KMS-11 (cell line): ENCODE measurements at regions not wholly inside any gene's neighbourhood (a gene's known extent, or its start where the extent isn't known, plus 50 kb on each side); places are given as distances from the start of the nearest gene placed in this dataset.

Source experiments
- H2AFZ ChIP-seq: fragments of 200-600 bp; sonication (generic); 2 replicates; pipeline ENCODE4 v1.6.1; 2016; ENCODE audit warnings: antibody characterized with exemption, mixed run types, low read depth
- H3K27ac ChIP-seq: fragments of 200-600 bp; sonication (generic); 2 replicates; pipeline ENCODE4 v1.6.1; 2016; ENCODE audit warnings: mild to moderate bottlenecking, mixed run types
- H3K27me3 ChIP-seq: fragments of 200-600 bp; sonication (generic); 2 replicates; pipeline ENCODE4 v1.6.1; 2017; ENCODE audit warnings: mild to moderate bottlenecking, low read depth, mixed run types, moderate library complexity; ENCODE audit not compliant: insufficient read depth
- H3K36me3 ChIP-seq: fragments of 200-600 bp; sonication (generic); 2 replicates; pipeline ENCODE4 v1.6.1; 2017; ENCODE audit warnings: mild to moderate bottlenecking, mixed run types; ENCODE audit not compliant: insufficient read depth
- H3K4me1 ChIP-seq: fragments of 200-600 bp; sonication (generic); 2 replicates; pipeline ENCODE4 v1.6.1; 2016; ENCODE audit warnings: mild to moderate bottlenecking, low read depth, mixed run types; ENCODE audit not compliant: poor library complexity, severe bottlenecking
- H3K4me2 ChIP-seq: fragments of 200-600 bp; sonication (generic); 2 replicates; pipeline ENCODE4 v1.7.0; 2016; ENCODE audit warnings: mild to moderate bottlenecking, mixed run types
- H3K4me3 ChIP-seq: fragments of 200-600 bp; sonication (generic); IDR thresholded peaks from 2 replicates; pipeline ENCODE4 v1.6.1; 2017; ENCODE audit warnings: low read depth, low read length, mixed read lengths; ENCODE audit not compliant: insufficient read depth
- H3K79me2 ChIP-seq: fragments of 200-600 bp; sonication (generic); 2 replicates; pipeline ENCODE4 v1.6.1; 2016; ENCODE audit warnings: low read depth, mixed run types; ENCODE audit not compliant: insufficient read depth
- H3K9ac ChIP-seq: fragments of 200-600 bp; sonication (generic); 2 replicates; pipeline ENCODE4 v1.6.1; 2016; ENCODE audit warnings: mild to moderate bottlenecking, mixed run types
- H4K20me1 ChIP-seq: fragments of 200-600 bp; sonication (generic); 2 replicates; pipeline ENCODE4 v1.6.1; 2016; ENCODE audit warnings: mild to moderate bottlenecking, mixed run types; ENCODE audit not compliant: insufficient read depth
- CTCF ChIP-seq: fragments of 200-600 bp; sonication (generic); conservative IDR thresholded peaks from 2 replicates; pipeline ENCODE4 v1.6.1; 2017; ENCODE audit warnings: low read depth, mild to moderate bottlenecking, antibody characterized with exemption, low read length, moderate library complexity, mixed read lengths

- no peak for TF ChIP-seq CTCF
- Histone ChIP-seq H3K9ac (no peak overlapping the region), H3K36me3 (no peaks in the 10 kb centered on the region)
Measured at GRCh38 chr1:87915771-87916170, 587.1 kb downstream of the LMO4 start.

GRCh38 chr1:87916965-87917364 is 588.3 kb downstream of the LMO4 start:
- no peak overlapping the region for H3K4me3 ChIP-seq
- no peak overlapping the region for H3K4me2 ChIP-seq
- no peak overlapping the region for H3K9ac ChIP-seq
- TF ChIP-seq CTCF = no peak
- H3K27ac ChIP-seq = no peak overlapping the region
- no peaks in the 10 kb centered on the region for H3K27me3 ChIP-seq
- H2AFZ ChIP-seq = no peak overlapping the region
- no peaks in the 10 kb centered on the region for H3K36me3 ChIP-seq
- peaks cover 23% of the 10 kb centered on the region for H3K4me1 ChIP-seq
- no peaks in the 10 kb centered on the region for H4K20me1 ChIP-seq
- no peaks in the 10 kb centered on the region for H3K79me2 ChIP-seq

More at GRCh38 chr1:87915771-87916170, 587.1 kb downstream of the LMO4 start:
- Histone ChIP-seq H3K4me3 (no peak overlapping the region), H3K27ac (no peak overlapping the region), H3K27me3 (no peaks in the 10 kb centered on the region), H3K4me1 (peaks cover 23% of the 10 kb centered on the region), H4K20me1 (no peaks in the 10 kb centered on the region), H3K4me2 (no peak overlapping the region), H2AFZ (no peak overlapping the region), H3K79me2 (no peaks in the 10 kb centered on the region)

- H3K27me3 ChIP-seq = no peaks in the 10 kb centered on the region
- no peak for TF ChIP-seq CTCF
- no peak overlapping the region for H3K27ac ChIP-seq
- H2AFZ ChIP-seq = no peak overlapping the region
- no peaks in the 10 kb centered on the region for H3K79me2 ChIP-seq
- no peak overlapping the region for H3K4me3 ChIP-seq
- no peak overlapping the region for H3K9ac ChIP-seq
- H3K4me1 ChIP-seq = peaks cover 23% of the 10 kb centered on the region
- no peaks in the 10 kb centered on the region for H3K36me3 ChIP-seq
- no peak overlapping the region for H3K4me2 ChIP-seq
- no peaks in the 10 kb centered on the region for H4K20me1 ChIP-seq
Measured at GRCh38 chr1:87918398-87918797, 589.7 kb downstream of the LMO4 start.

GRCh38 chr1:87922885-87923284 is 594.2 kb downstream of the LMO4 start:
- Histone ChIP-seq H3K27me3 (no peaks in the 10 kb centered on the region), H3K27ac (no peak overlapping the region), H4K20me1 (no peaks in the 10 kb centered on the region), H3K36me3 (no peaks in the 10 kb centered on the region), H3K9ac (no peak overlapping the region), H3K79me2 (no peaks in the 10 kb centered on the region), H2AFZ (no peak overlapping the region), H3K4me2 (no peak overlapping the region), H3K4me3 (no peak overlapping the region), H3K4me1 (no peaks in the 10 kb centered on the region)
- TF ChIP-seq CTCF = no peak
